Spleen (tissue), 11 donors: ENCODE measurements at regions not wholly inside any gene's neighbourhood (a gene's known extent, or its start where the extent isn't known, plus 50 kb on each side); places are given as distances from the start of the nearest gene placed in this dataset.

Source experiments
- DNase-seq: peaks from one replicate; pipeline ENCODE4 v3.0.0-alpha.2; 2020
- H3K27ac ChIP-seq, 8 donors: fragments of 200-600 bp; sonication (generic) in 7 of 8; 1 replicate in 4 of 8; 2 replicates in 4 of 8; pipeline versions ENCODE4 v1.5.0 to v1.8.0; 2016 to 2021; ENCODE audit warnings: inconsistent platforms in 4 of 8, mild to moderate bottlenecking in 4 of 8, moderate library complexity in 1 of 8
- H3K27me3 ChIP-seq, 7 donors: fragments of 200-600 bp; sonication (generic) in 6 of 7; replicated peaks in 1 of 7; 1 replicate in 4 of 7; 2 replicates in 3 of 7; pipeline versions ENCODE4 v1.5.0 to v1.8.0; 2016 to 2021; ENCODE audit warnings: inconsistent platforms in 3 of 7, mild to moderate bottlenecking in 1 of 7
- H3K36me3 ChIP-seq, 6 donors: fragments of 200-600 bp; sonication (generic) in 5 of 6; 1 replicate in 4 of 6; 2 replicates in 2 of 6; pipeline versions ENCODE4 v1.5.0 to v1.8.0; 2016 to 2021; ENCODE audit warnings: inconsistent platforms in 2 of 6
- H3K4me1 ChIP-seq, 6 donors: fragments of 200-600 bp; sonication (generic) in 5 of 6; 1 replicate in 3 of 6; 2 replicates in 3 of 6; pipeline versions ENCODE4 v1.5.0 to v1.8.0; 2016 to 2021; ENCODE audit warnings: inconsistent platforms in 3 of 6
- H3K4me3 ChIP-seq, 8 donors: fragments of 200-600 bp; sonication (generic) in 7 of 8; 1 replicate in 4 of 8; 2 replicates in 4 of 8; pipeline versions ENCODE4 v1.5.0 to v1.8.0; 2016 to 2021; ENCODE audit warnings: inconsistent platforms in 4 of 8, mild to moderate bottlenecking in 4 of 8, moderate library complexity in 2 of 8
- H3K9me3 ChIP-seq, 8 donors: fragments of 200-600 bp; sonication (generic) in 7 of 8; 1 replicate in 4 of 8; 2 replicates in 4 of 8; pipeline versions ENCODE4 v1.5.0 to v1.8.0; 2016 to 2021; ENCODE audit warnings: inconsistent platforms in 4 of 8
- CTCF ChIP-seq, 11 experiments: fragments of 200-600 bp in 7 of 11; fragments of 450-650 bp in 4 of 11; sonication (generic) in 4 of 11; IDR thresholded peaks in 8 of 11; conservative IDR thresholded peaks in 3 of 11; 1 replicate in 7 of 11; 2 replicates in 4 of 11; pipeline versions ENCODE4 v1.4.0 to v1.8.0; 2016 to 2021; ENCODE audit warnings: antibody characterized with exemption in 11 of 11, inconsistent platforms in 4 of 11, mild to moderate bottlenecking in 1 of 11
- POLR2A ChIP-seq, 3 donors: fragments of 450-650 bp; IDR thresholded peaks; one replicate each; pipeline ENCODE4 v1.5.1; 2017; ENCODE audit warnings: antibody characterized with exemption in 3 of 3, mild to moderate bottlenecking in 1 of 3
- POLR2AphosphoS5 ChIP-seq, 3 donors: sonication (generic); formaldehyde crosslinking; IDR thresholded peaks; one replicate each; pipeline ENCODE4 v1.5.1; 2017; ENCODE audit warnings: antibody characterized with exemption in 3 of 3
- WGBS, 5 donors: extraction: QIAGEN DNeasy Blood & Tissue Kit in 3 of 5; methylation state at CpG; one replicate each; pipeline versions ENCODE4 v1.1.5 to v1.1.7; 2013 to 2018; 5-methylcytosine and 5-hydroxymethylcytosine counted together
- intact Hi-C: fragments of 100-400 bp; cut with DNase I; formaldehyde crosslinking; loops from one replicate; pipeline ENCODE4 v1.15.0; 2023; ENCODE audit warnings: low total_unique reads
- donor health status: healthy with polysubstance abuse.
- donor health status: DM: no; HTN: no; CAD: no; lungs with moderate emphysema.
- donor health status: DM: no; HTN: no; CAD: no.
- donor health status: Bipolar disorder and iron deficiency.
- donor health status: healthy.
- donor health status: DM: no; HTN: no; CAD: no.
- donor health status: DM: yes; HTN: yes; CAD: no.

- H3K9me3 ChIP-seq: peaks cover 0 to 18% (median 10%) of the 10 kb centered on the region in 8 donors
- H3K27me3 ChIP-seq: no peaks in the 10 kb centered on the region
- H3K4me3 ChIP-seq: no peak overlapping the region
- no peaks in the 10 kb centered on the region for H3K4me1 ChIP-seq
- WGBS, 5 donors: 78 to 94% (median 90%) methylated on average over 2 of the region's 2 CpGs
- no peak for DNase-seq
- TF ChIP-seq POLR2A (IDR thresholded peaks at IDR 0.05) (no peak), POLR2AphosphoS5 (IDR thresholded peaks at IDR 0.05) (no peak), CTCF (IDR thresholded peaks at IDR 0.05 in 8 of 11, conservative IDR thresholded peaks at IDR 0.05 in 3 of 11) (no peak)
- H3K27ac ChIP-seq: no peak overlapping the region
- intact Hi-C loops: no loop called here
- no peaks in the 10 kb centered on the region for H3K36me3 ChIP-seq
Measured at GRCh38 chr11:90732486-90732885, 509.6 kb upstream of the CHORDC1 start.

- Histone ChIP-seq H3K4me1 (no peaks in the 10 kb centered on the region), H3K4me3 (no peak overlapping the region), H3K27ac (no peak overlapping the region), H3K9me3 (peaks cover 0 to 22% (median 9%) of the 10 kb centered on the region in 8 donors), H3K36me3 (no peaks in the 10 kb centered on the region), H3K27me3 (no peaks in the 10 kb centered on the region)
- WGBS, 5 donors: 86 to 96% (median 94%) methylated on average over 3 of the region's 3 CpGs
- intact Hi-C loops: no loop called here
- DNase-seq: no peak
- TF ChIP-seq CTCF (IDR thresholded peaks at IDR 0.05 in 8 of 11, conservative IDR thresholded peaks at IDR 0.05 in 3 of 11) (no peak), POLR2AphosphoS5 (IDR thresholded peaks at IDR 0.05) (no peak), POLR2A (IDR thresholded peaks at IDR 0.05) (no peak)
Measured at GRCh38 chr11:90723475-90723874, 500.6 kb upstream of the CHORDC1 start.

- WGBS, 5 donors: 48 to 65% (median 51%) methylated on average over 3 of the region's 3 CpGs
- Histone ChIP-seq H3K4me3 (no peak overlapping the region), H3K9me3 (peaks cover 0 to 27% (median 10%) of the 10 kb centered on the region in 8 donors), H3K27ac (no peak overlapping the region), H3K27me3 (no peaks in the 10 kb centered on the region), H3K36me3 (no peaks in the 10 kb centered on the region), H3K4me1 (no peaks in the 10 kb centered on the region)
- no peak for TF ChIP-seq CTCF (IDR thresholded peaks at IDR 0.05 in 8 of 11, conservative IDR thresholded peaks at IDR 0.05 in 3 of 11)
- intact Hi-C loops: no loop called here
- no peak for DNase-seq
Measured at GRCh38 chr11:90722552-90723190, 499.8 kb upstream of the CHORDC1 start.

- TF ChIP-seq CTCF (IDR thresholded peaks at IDR 0.05 in 8 of 11, conservative IDR thresholded peaks at IDR 0.05 in 3 of 11) (no peak), POLR2AphosphoS5 (IDR thresholded peaks at IDR 0.05) (no peak), POLR2A (IDR thresholded peaks at IDR 0.05) (no peak)
- no peaks in the 10 kb centered on the region for H3K4me1 ChIP-seq
- intact Hi-C loops: no loop called here
- H3K9me3 ChIP-seq: peaks cover 0 to 55% (median 29%) of the 10 kb centered on the region in 8 donors
- no peak overlapping the region for H3K27ac ChIP-seq
- no peaks in the 10 kb centered on the region for H3K27me3 ChIP-seq
- no peaks in the 10 kb centered on the region for H3K36me3 ChIP-seq
- no peak for DNase-seq
- H3K4me3 ChIP-seq: no peak overlapping the region
Measured at GRCh38 chr11:90717522-90717921, 494.7 kb upstream of the CHORDC1 start.
